BLaER1 treated with 17β-estradiol and CSF1 and Interleukin-3, amounts not matched to agents 10 nM and 100 nM (cell line): ENCODE measurements at regions not wholly inside any gene's neighbourhood (a gene's known extent, or its start where the extent isn't known, plus 50 kb on each side); places are given as distances from the start of the nearest gene placed in this dataset.
"Not testable (repeated sequence)": the region's sequence is repeated elsewhere in the genome, so short reads cannot be mapped to it uniquely, and the experiment has no call there.

Experiments
- H3K27ac ChIP-seq, 11 experiments: shearing (Covaris generic); formaldehyde crosslinking; 2 replicates each; pipeline ENCODE4 v1.8.1; 2022
- H3K27me3 ChIP-seq, 11 experiments: shearing (Covaris generic); formaldehyde crosslinking; 2 replicates each; pipeline ENCODE4 v1.8.1; 2022
- H3K36me3 ChIP-seq, 11 experiments: shearing (Covaris generic); formaldehyde crosslinking; 2 replicates each; pipeline ENCODE4 v1.8.1; 2022
- H3K4me1 ChIP-seq, 10 experiments: shearing (Covaris generic); formaldehyde crosslinking; 2 replicates each; pipeline ENCODE4 v1.8.1; 2022
- H3K4me2 ChIP-seq, 11 experiments: shearing (Covaris generic); formaldehyde crosslinking; 2 replicates each; pipeline ENCODE4 v1.8.1; 2022
- H3K4me3 ChIP-seq, 10 experiments: shearing (Covaris generic); formaldehyde crosslinking; 2 replicates each; pipeline ENCODE4 v1.8.1; 2022
- H3K9ac ChIP-seq, 11 experiments: shearing (Covaris generic); formaldehyde crosslinking; 2 replicates each; pipeline ENCODE4 v1.8.1; 2022
- H3K9me3 ChIP-seq, 11 experiments: shearing (Covaris generic); formaldehyde crosslinking; replicated peaks in 1 of 11; 2 replicates each; pipeline ENCODE4 v1.8.1; 2022
- H4K20me1 ChIP-seq, 11 experiments: shearing (Covaris generic); formaldehyde crosslinking; 2 replicates each; pipeline ENCODE4 v1.8.1; 2022
- Cebpa-rat ChIP-seq, 11 experiments: shearing (Covaris generic); IDR thresholded peaks; 2 replicates each; pipeline ENCODE4 v1.8.1; 2022

- peaks cover 0 to 7% (median 0%) of the 10 kb centered on the region in 11 experiments; a peak in 2 of 22 replicates for H3K9me3 ChIP-seq
- no peaks in the 10 kb centered on the region for H4K20me1 ChIP-seq
- no peak overlapping the region for H3K4me3 ChIP-seq
- H3K9ac ChIP-seq, result no peak overlapping the region
- H3K4me1 ChIP-seq, result no peaks in the 10 kb centered on the region
- no peaks in the 10 kb centered on the region for H3K36me3 ChIP-seq
- no peak for TF ChIP-seq Cebpa-rat (IDR thresholded peaks at IDR 0.05)
- H3K27ac ChIP-seq, result no peak overlapping the region
- H3K4me2 ChIP-seq, result no peak overlapping the region
- no peaks in the 10 kb centered on the region for H3K27me3 ChIP-seq
Measured at GRCh38 chr18:4781873-4782272, 326.8 kb upstream of the DLGAP1 start.

GRCh38 chr18:4765401-4765800 is 310.3 kb upstream of the DLGAP1 start:
- no peak overlapping the region for H3K4me3 ChIP-seq
- no peaks in the 10 kb centered on the region for H3K4me1 ChIP-seq
- no peak overlapping the region for H3K9ac ChIP-seq
- H3K27me3 ChIP-seq, result no peaks in the 10 kb centered on the region
- no peak overlapping the region for H3K27ac ChIP-seq
- no peak overlapping the region for H3K4me2 ChIP-seq
- H4K20me1 ChIP-seq, result no peaks in the 10 kb centered on the region
- no peaks in the 10 kb centered on the region for H3K9me3 ChIP-seq
- no peak for TF ChIP-seq Cebpa-rat (IDR thresholded peaks at IDR 0.05)
- H3K36me3 ChIP-seq, result no peaks in the 10 kb centered on the region

- no peaks in the 10 kb centered on the region for H3K27me3 ChIP-seq
- no peak for TF ChIP-seq Cebpa-rat (IDR thresholded peaks at IDR 0.05)
- no peaks in the 10 kb centered on the region for H3K36me3 ChIP-seq
- H3K4me3 ChIP-seq, result no peak overlapping the region
- no peak overlapping the region for H3K27ac ChIP-seq
- H3K4me2 ChIP-seq, result no peak overlapping the region
- no peaks in the 10 kb centered on the region for H3K9me3 ChIP-seq
- no peak overlapping the region for H3K9ac ChIP-seq
- no peaks in the 10 kb centered on the region for H3K4me1 ChIP-seq
- no peaks in the 10 kb centered on the region for H4K20me1 ChIP-seq
Measured at GRCh38 chr18:4762330-4762729, 307.2 kb upstream of the DLGAP1 start.

GRCh38 chr18:4758980-4759379 is 303.9 kb upstream of the DLGAP1 start:
- no peaks in the 10 kb centered on the region for H3K36me3 ChIP-seq
- TF ChIP-seq Cebpa-rat (IDR thresholded peaks at IDR 0.05), result no peak
- H3K9me3 ChIP-seq, result peaks cover 0 to 2% (median 0%) of the 10 kb centered on the region in 11 experiments; a peak in 1 of 22 replicates
- H3K4me2 ChIP-seq, result no peak overlapping the region
- H3K9ac ChIP-seq, result no peak overlapping the region
- no peak overlapping the region for H3K4me3 ChIP-seq
- H4K20me1 ChIP-seq, result no peaks in the 10 kb centered on the region
- no peaks in the 10 kb centered on the region for H3K4me1 ChIP-seq
- H3K27ac ChIP-seq, result no peak overlapping the region
- H3K27me3 ChIP-seq, result no peaks in the 10 kb centered on the region

- Histone ChIP-seq H4K20me1 (no peaks in the 10 kb centered on the region), H3K4me2 (no peak overlapping the region), H3K9me3 (peaks cover 0 to 13% (median 8%) of the 10 kb centered on the region in 11 experiments; a peak in 9 of 22 replicates), H3K9ac (no peak overlapping the region), H3K36me3 (no peaks in the 10 kb centered on the region), H3K4me3 (no peak overlapping the region), H3K27ac (no peak overlapping the region), H3K27me3 (no peaks in the 10 kb centered on the region), H3K4me1 (no peaks in the 10 kb centered on the region)
- TF ChIP-seq Cebpa-rat (IDR thresholded peaks at IDR 0.05), result no peak
Measured at GRCh38 chr18:4755848-4756247, 300.7 kb upstream of the DLGAP1 start.

- not testable (repeated sequence) for H3K4me2 ChIP-seq, H3K9ac ChIP-seq, H3K27me3 ChIP-seq, H3K4me1 ChIP-seq, H3K27ac ChIP-seq, H4K20me1 ChIP-seq, H3K4me3 ChIP-seq, H3K36me3 ChIP-seq
- H3K9me3 ChIP-seq, result peaks cover 0 to 13% (median 8%) of the 10 kb centered on the region in 11 experiments; a peak in 9 of 22 replicates
Measured at GRCh38 chr18:4753151-4753550, 298.0 kb upstream of the DLGAP1 start.

GRCh38 chr18:4751523-4751922 is 296.4 kb upstream of the DLGAP1 start:
- Histone ChIP-seq H3K4me2 (no peak overlapping the region), H3K4me3 (no peak overlapping the region), H3K9me3 (peaks cover 0 to 13% (median 8%) of the 10 kb centered on the region in 11 experiments; a peak in 10 of 22 replicates), H3K27ac (no peak overlapping the region), H3K4me1 (no peaks in the 10 kb centered on the region), H3K9ac (no peak overlapping the region), H3K36me3 (no peaks in the 10 kb centered on the region), H4K20me1 (no peaks in the 10 kb centered on the region), H3K27me3 (no peaks in the 10 kb centered on the region)
- no peak for TF ChIP-seq Cebpa-rat (IDR thresholded peaks at IDR 0.05)

- Histone ChIP-seq H3K4me2 (no peak overlapping the region), H3K9me3 (peaks cover 6 to 19% (median 15%) of the 10 kb centered on the region in 11 experiments; a peak in 20 of 22 replicates), H3K9ac (no peak overlapping the region), H3K27ac (no peak overlapping the region), H3K36me3 (no peaks in the 10 kb centered on the region), H3K4me3 (no peak overlapping the region), H3K4me1 (no peaks in the 10 kb centered on the region), H4K20me1 (no peaks in the 10 kb centered on the region), H3K27me3 (no peaks in the 10 kb centered on the region)
- no peak for TF ChIP-seq Cebpa-rat (IDR thresholded peaks at IDR 0.05)
Measured at GRCh38 chr18:4750393-4751346, 295.6 kb upstream of the DLGAP1 start.

GRCh38 chr18:4748975-4749374 is 293.9 kb upstream of the DLGAP1 start:
- H3K9ac ChIP-seq, result no peak overlapping the region
- TF ChIP-seq Cebpa-rat (IDR thresholded peaks at IDR 0.05), result no peak
- no peak overlapping the region for H3K4me2 ChIP-seq
- no peaks in the 10 kb centered on the region for H3K4me1 ChIP-seq
- H4K20me1 ChIP-seq, result no peaks in the 10 kb centered on the region
- no peak overlapping the region for H3K4me3 ChIP-seq
- H3K36me3 ChIP-seq, result no peaks in the 10 kb centered on the region
- no peaks in the 10 kb centered on the region for H3K27me3 ChIP-seq
- H3K9me3 ChIP-seq, result peaks cover 9 to 30% (median 22%) of the 10 kb centered on the region in 11 experiments; a peak in 20 of 22 replicates
- no peak overlapping the region for H3K27ac ChIP-seq

GRCh38 chr18:4734903-4735302 is 279.8 kb upstream of the DLGAP1 start:
- H4K20me1 ChIP-seq, result no peaks in the 10 kb centered on the region
- no peak overlapping the region for H3K4me3 ChIP-seq
- H3K36me3 ChIP-seq, result no peaks in the 10 kb centered on the region
- no peaks in the 10 kb centered on the region for H3K9me3 ChIP-seq
- H3K9ac ChIP-seq, result no peak overlapping the region
- H3K4me2 ChIP-seq, result no peak overlapping the region
- no peaks in the 10 kb centered on the region for H3K4me1 ChIP-seq
- H3K27ac ChIP-seq, result no peak overlapping the region
- no peak for TF ChIP-seq Cebpa-rat (IDR thresholded peaks at IDR 0.05)
- no peaks in the 10 kb centered on the region for H3K27me3 ChIP-seq
